WTC11 (cell line): ENCODE measurements at regions not wholly inside any gene's neighbourhood (a gene's known extent, or its start where the extent isn't known, plus 50 kb on each side); places are given as distances from the start of the nearest gene placed in this dataset.

Experiments used
- ATAC-seq: fragments of 200-7000 bp; cut with Tn5 transposase; 2 replicates; pipeline ENCODE4 v1.10.0; 2021; ENCODE audit warnings: mild to moderate bottlenecking, moderate library complexity
- CTCF ChIA-PET: fragments of 300-600 bp; sonication (Branson Sonifier 250); formaldehyde crosslinking; loops from one replicate; lab custom pipeline; 2021; ENCODE audit warnings: antibody characterized with exemption; lab: Charles Lee
- POLR2A ChIA-PET: fragments of 350-600 bp; sonication (Branson Sonifier 250); formaldehyde crosslinking; loops from one replicate; lab custom pipeline; 2021; ENCODE audit warnings: antibody characterized with exemption; lab: Charles Lee
- DNase-seq: peaks from one replicate; pipeline ENCODE4 v3.0.0; 2021; ENCODE audit warnings: low spot score
- H3K27ac Mint-ChIP-seq: 2 replicates; pipeline ENCODE4 v1.8.0; 2021; ENCODE audit warnings: mixed read lengths
- H3K27me3 Mint-ChIP-seq: 2 replicates; pipeline ENCODE4 v1.8.0; 2021; ENCODE audit warnings: low read depth, mild to moderate bottlenecking, moderate library complexity, mixed read lengths
- H3K36me3 Mint-ChIP-seq: 2 replicates; pipeline ENCODE4 v1.8.0; 2021; ENCODE audit warnings: mixed read lengths
- H3K4me1 Mint-ChIP-seq: 2 replicates; pipeline ENCODE4 v1.8.0; 2022; ENCODE audit warnings: mixed read lengths
- H3K4me3 Mint-ChIP-seq: 2 replicates; pipeline ENCODE4 v1.8.0; 2021; ENCODE audit warnings: mild to moderate bottlenecking, moderate library complexity, mixed read lengths
- H3K9me3 Mint-ChIP-seq: 2 replicates; pipeline ENCODE4 v1.8.0; 2021; ENCODE audit warnings: mixed read lengths
- CTCF ChIP-seq: fragments of 200-600 bp; IDR thresholded peaks from 2 replicates; pipeline ENCODE4 v1.8.0; 2022; ENCODE audit warnings: antibody characterized with exemption
- ERG ChIP-seq: fragments of 250-450 bp; sonication (Bioruptor Pico); IDR thresholded peaks from 2 replicates; pipeline ENCODE4 v1.8.0; 2021; ENCODE audit warnings: mild to moderate bottlenecking
- FOXP1 ChIP-seq: sonication (generic); formaldehyde crosslinking; IDR thresholded peaks from 2 replicates; pipeline ENCODE4 v1.8.0; 2022; ENCODE audit warnings: missing genetic modification reagents, mild to moderate bottlenecking, moderate library complexity, borderline replicate concordance
- FOXP4 ChIP-seq: sonication (generic); formaldehyde crosslinking; IDR thresholded peaks from 2 replicates; pipeline ENCODE4 v1.8.0; 2022; ENCODE audit warnings: mild to moderate bottlenecking, missing genetic modification reagents
- GABPB1 ChIP-seq: sonication (generic); formaldehyde crosslinking; IDR thresholded peaks from 2 replicates; pipeline ENCODE4 v1.8.1; 2023; ENCODE audit warnings: mild to moderate bottlenecking, missing genetic modification reagents
- HMGA2 ChIP-seq: fragments of 250-450 bp; sonication (Bioruptor Pico); IDR thresholded peaks from 2 replicates; pipeline ENCODE4 v1.4.0; 2021; ENCODE audit warnings: mild to moderate bottlenecking, moderate library complexity
- MAX ChIP-seq: sonication (generic); formaldehyde crosslinking; IDR thresholded peaks from 2 replicates; pipeline ENCODE4 v1.8.0; 2022; ENCODE audit warnings: mild to moderate bottlenecking, missing genetic modification reagents
- NFE2L1 ChIP-seq: sonication (generic); formaldehyde crosslinking; IDR thresholded peaks from 2 replicates; pipeline ENCODE4 v1.8.1; 2023; ENCODE audit warnings: missing genetic modification reagents
- OVOL2 ChIP-seq: fragments of 250-450 bp; sonication (Bioruptor Pico); IDR thresholded peaks from 2 replicates; pipeline ENCODE4 v1.9.0; 2021; ENCODE audit warnings: mild to moderate bottlenecking, borderline replicate concordance
- PRRX2 ChIP-seq: fragments of 250-450 bp; sonication (Bioruptor Pico); IDR thresholded peaks from 2 replicates; pipeline ENCODE4 v1.8.0; 2021; ENCODE audit warnings: mild to moderate bottlenecking
- RORB ChIP-seq: fragments of 250-450 bp; sonication (Bioruptor Pico); IDR thresholded peaks from 2 replicates; pipeline ENCODE4 v1.9.0; 2021; ENCODE audit warnings: mild to moderate bottlenecking
- SMAD4 ChIP-seq: sonication (generic); formaldehyde crosslinking; IDR thresholded peaks from 2 replicates; pipeline ENCODE4 v1.8.0; 2022; ENCODE audit warnings: mild to moderate bottlenecking, missing genetic modification reagents
- SOX15 ChIP-seq: fragments of 250-450 bp; sonication (Bioruptor Pico); IDR thresholded peaks from 2 replicates; pipeline ENCODE4 v1.9.0; 2021; ENCODE audit warnings: mild to moderate bottlenecking
- SP1 ChIP-seq: sonication (generic); formaldehyde crosslinking; conservative IDR thresholded peaks from 2 replicates; pipeline ENCODE4 v1.8.1; 2022; ENCODE audit warnings: missing genetic modification reagents
- TP53 ChIP-seq: sonication (generic); formaldehyde crosslinking; IDR thresholded peaks from 2 replicates; pipeline ENCODE4 v1.8.1; 2023; ENCODE audit warnings: mild to moderate bottlenecking, missing genetic modification reagents
- USF1 ChIP-seq: sonication (generic); formaldehyde crosslinking; IDR thresholded peaks from 2 replicates; pipeline ENCODE4 v1.8.0; 2022; ENCODE audit warnings: mild to moderate bottlenecking, missing genetic modification reagents
- USF2 ChIP-seq: sonication (generic); formaldehyde crosslinking; IDR thresholded peaks from 2 replicates; pipeline ENCODE4 v1.8.1; 2023; ENCODE audit warnings: mild to moderate bottlenecking, missing genetic modification reagents, moderate library complexity
- ZNF232 ChIP-seq: sonication (generic); formaldehyde crosslinking; IDR thresholded peaks from 2 replicates; pipeline ENCODE4 v1.8.0; 2022; ENCODE audit warnings: mild to moderate bottlenecking, missing genetic modification reagents
- ZNF281 ChIP-seq: sonication (generic); formaldehyde crosslinking; IDR thresholded peaks from 2 replicates; pipeline ENCODE4 v1.8.0; 2023; ENCODE audit warnings: mild to moderate bottlenecking, missing genetic modification reagents
- ZNF396 ChIP-seq: fragments of 250-450 bp; sonication (Bioruptor Pico); IDR thresholded peaks from 2 replicates; pipeline ENCODE4 v1.8.0; 2021; ENCODE audit warnings: mild to moderate bottlenecking, moderate library complexity, borderline replicate concordance
- ZNF671 ChIP-seq: fragments of 250-450 bp; sonication (Bioruptor Pico); IDR thresholded peaks from 2 replicates; pipeline ENCODE4 v1.8.0; 2021; ENCODE audit warnings: mild to moderate bottlenecking

- TF ChIP-seq SOX15 (CRISPR knock-in tag) (no peak), ZNF281 (no peak), NFE2L1 (no peak), HMGA2 (CRISPR knock-in tag) (no peak), CTCF (no peak), USF1 (no peak)
- TF ChIP-seq, all 79 proteins: peak for 0
- H3K4me3 Mint-ChIP-seq: no peak overlapping the region
- H3K36me3 Mint-ChIP-seq: peaks cover 69% of the 10 kb centered on the region
- H3K27me3 Mint-ChIP-seq: no peaks in the 10 kb centered on the region
- peaks cover 12% of the 10 kb centered on the region for H3K9me3 Mint-ChIP-seq
- no peak for ATAC-seq
- DNase-seq: no peak
- ChIA-PET POLR2A (no interaction called here), CTCF (interaction anchor here (1.1 kb wide), 2 partner anchors 11 to 92 kb away, joined by 3 to 5 read pairs; no protein-coding TSS in a partner anchor)
- peak overlapping the region; percentile 14; the same call in 1 of the 2 replicates for H3K27ac Mint-ChIP-seq
- H3K4me1 Mint-ChIP-seq: no peaks in the 10 kb centered on the region
These were observed 61.3 kb downstream of the IARS1 start for GRCh38 chr9:92232190-92232589.

GRCh38 chr9:92228628-92229027 is 64.9 kb downstream of the IARS1 start:
- Mint-ChIP-seq H3K27ac (no peak overlapping the region), H3K4me1 (no peaks in the 10 kb centered on the region), H3K36me3 (peaks cover 75% of the 10 kb centered on the region), H3K9me3 (peaks cover 12% of the 10 kb centered on the region), H3K4me3 (no peak overlapping the region), H3K27me3 (no peaks in the 10 kb centered on the region)
- ATAC-seq (no peak), DNase-seq (no peak)
- ChIA-PET CTCF (no interaction called here), POLR2A (no interaction called here)
- TF ChIP-seq SP1 (CRISPR knock-in tag): no peak
- TF ChIP-seq ZNF396 (CRISPR knock-in tag): no peak
- TF ChIP-seq ZNF232: no peak
- TF ChIP-seq OVOL2 (CRISPR knock-in tag): no peak
- no peak for TF ChIP-seq SMAD4 (CRISPR knock-in tag)
- TF ChIP-seq TP53 (CRISPR knock-in tag): no peak
- TF ChIP-seq FOXP1 (CRISPR knock-in tag): no peak
- TF ChIP-seq USF2 (CRISPR knock-in tag): no peak
- no peak for TF ChIP-seq FOXP4 (CRISPR knock-in tag)
- TF ChIP-seq PRRX2 (CRISPR knock-in tag): no peak
- no peak for TF ChIP-seq RORB (CRISPR knock-in tag)
- no peak for TF ChIP-seq ERG
- no peak for TF ChIP-seq GABPB1 (CRISPR knock-in tag)
- TF ChIP-seq MAX (CRISPR knock-in tag): no peak
- no peak for TF ChIP-seq ZNF671 (CRISPR knock-in tag)
